Activated T-helper 2 cell treated with anti-CD3 and anti-CD28 coated beads, Interferon-gamma antibody, Interleukin-2, Interleukin-4, amounts not matched to agents 10 μg/mL and 5 μg/mL and 100 μg/mL, durations not matched to agents 14 hours and 24 hours and 36 hours (primary cell): ENCODE measurements at regions not wholly inside any gene's neighbourhood (a gene's known extent, or its start where the extent isn't known, plus 50 kb on each side); places are given as distances from the start of the nearest gene placed in this dataset.

Experiments
- DNase-seq: peaks from one replicate; pipeline ENCODE4 v3.0.0; 2021; ENCODE audit warnings: low spot score
- H3K27ac Mint-ChIP-seq: one replicate; pipeline ENCODE4 v1.8.0; 2021; ENCODE audit warnings: mixed read lengths
- H3K27me3 Mint-ChIP-seq: one replicate; pipeline ENCODE4 v1.8.0; 2021; ENCODE audit warnings: low read depth, mixed read lengths
- H3K36me3 Mint-ChIP-seq: one replicate; pipeline ENCODE4 v1.8.0; 2021; ENCODE audit warnings: low read depth, mixed read lengths
- H3K4me1 Mint-ChIP-seq: one replicate; pipeline ENCODE4 v1.8.0; 2021; ENCODE audit warnings: low read depth, mixed read lengths
- H3K4me3 Mint-ChIP-seq: one replicate; pipeline ENCODE4 v1.8.0; 2021; ENCODE audit warnings: low read depth, mild to moderate bottlenecking, moderate library complexity, mixed read lengths
- H3K9me3 Mint-ChIP-seq: one replicate; pipeline ENCODE4 v1.8.0; 2021; ENCODE audit warnings: mixed read lengths
- intact Hi-C: fragments of 100-400 bp; cut with micrococcal nuclease; formaldehyde crosslinking; loops from one replicate; pipeline ENCODE4 v1.15.1; 2023

DNA sequence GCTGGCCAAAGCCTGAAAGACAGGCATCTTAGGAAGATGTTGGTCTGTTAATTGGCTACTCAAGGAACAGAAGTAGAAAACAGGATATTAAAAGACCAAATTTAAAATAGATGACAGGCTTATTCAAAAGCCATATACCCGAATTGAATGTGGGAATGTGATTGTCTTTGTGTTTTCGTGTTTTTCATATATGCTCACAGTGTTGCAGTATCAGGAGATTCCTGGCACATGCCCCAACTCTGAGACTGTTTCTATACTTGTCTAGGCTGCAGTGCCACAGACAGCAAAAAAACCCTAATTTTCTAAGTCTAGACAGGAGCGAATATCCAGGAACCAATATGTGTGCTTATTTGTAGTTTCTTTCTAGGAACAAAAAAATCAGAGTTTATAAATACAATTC lies 57.4 kb upstream of the KRR1 start:
- DNase-seq: no peak
- Mint-ChIP-seq H3K4me3 (no peak overlapping the region), H3K27ac (no peak overlapping the region), H3K36me3 (no peaks in the 10 kb centered on the region), H3K27me3 (peaks cover 25% of the 10 kb centered on the region), H3K4me1 (no peaks in the 10 kb centered on the region), H3K9me3 (no peaks in the 10 kb centered on the region)
- intact Hi-C loops: no loop called here

DNA sequence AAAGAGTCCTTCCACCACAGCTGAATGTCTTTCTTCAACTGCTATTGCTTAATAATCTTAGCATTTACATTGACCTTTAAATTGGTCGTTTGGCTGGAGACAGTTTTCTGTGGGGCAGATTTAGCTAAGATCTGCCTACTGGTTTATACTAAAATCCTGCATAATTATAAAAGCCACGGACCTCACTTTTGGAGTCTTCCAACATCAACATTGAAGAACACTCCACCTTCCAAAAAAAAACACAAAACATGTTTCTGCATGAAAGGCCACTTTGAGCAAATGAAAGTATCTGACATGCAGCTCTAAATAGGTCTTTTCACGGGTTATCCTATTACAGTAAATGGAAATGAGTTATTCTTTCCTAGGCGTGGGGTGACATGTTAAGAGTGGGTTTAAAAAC lies 57.0 kb upstream of the KRR1 start:
- Mint-ChIP-seq H3K4me3 (no peak overlapping the region), H3K36me3 (no peaks in the 10 kb centered on the region), H3K27ac (no peak overlapping the region), H3K4me1 (no peaks in the 10 kb centered on the region), H3K27me3 (peaks cover 26% of the 10 kb centered on the region), H3K9me3 (no peaks in the 10 kb centered on the region)
- intact Hi-C loops: no loop called here
- no peak for DNase-seq

DNA sequence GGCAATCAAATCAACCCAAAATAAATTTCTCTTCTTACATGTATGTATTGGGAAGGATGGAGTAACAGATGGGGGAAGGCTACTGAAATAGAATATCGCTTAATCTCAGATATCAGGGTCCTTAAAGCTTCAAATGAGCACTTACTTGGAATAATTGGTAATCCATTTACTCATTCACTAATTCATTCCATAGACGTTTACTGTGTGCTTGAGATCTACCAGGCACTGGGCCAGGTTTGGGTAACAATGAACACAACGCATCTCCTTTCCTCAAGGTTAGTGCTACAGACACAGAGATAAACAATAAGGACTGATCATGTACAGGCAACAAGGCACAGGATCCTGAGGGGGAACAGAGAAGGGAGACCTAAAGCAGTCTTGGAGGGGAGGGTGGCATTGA lies 54.4 kb upstream of the KRR1 start:
- Mint-ChIP-seq H3K9me3 (no peaks in the 10 kb centered on the region), H3K27me3 (peaks cover 42% of the 10 kb centered on the region), H3K27ac (no peak overlapping the region), H3K4me3 (no peak overlapping the region), H3K36me3 (no peaks in the 10 kb centered on the region), H3K4me1 (peaks cover 4% of the 10 kb centered on the region)
- DNase-seq: no peak
- intact Hi-C loops: no loop called here

DNA sequence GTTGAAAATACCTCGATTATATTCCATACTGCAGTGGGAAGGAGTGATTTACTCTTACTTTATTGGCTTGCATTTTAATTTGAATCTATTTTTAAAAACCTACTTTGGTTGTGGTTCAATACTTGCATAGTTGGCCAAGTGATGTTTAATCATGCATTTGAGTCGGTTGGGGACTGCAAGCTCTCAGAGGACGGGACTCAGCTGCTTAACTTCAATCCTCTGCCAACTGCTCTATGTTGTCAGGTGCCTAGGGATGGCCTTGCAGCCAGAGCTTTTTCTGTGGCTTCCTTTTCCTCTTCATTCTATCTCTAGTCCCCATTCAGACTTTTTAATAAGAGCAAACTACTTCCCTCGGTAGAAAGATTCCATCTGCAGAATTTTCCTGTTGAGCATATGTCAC lies 53.4 kb upstream of the KRR1 start:
- H3K36me3 Mint-ChIP-seq: no peaks in the 10 kb centered on the region
- H3K9me3 Mint-ChIP-seq: no peaks in the 10 kb centered on the region
- H3K27me3 Mint-ChIP-seq: peaks cover 46% of the 10 kb centered on the region
- H3K4me1 Mint-ChIP-seq: peaks cover 4% of the 10 kb centered on the region
- intact Hi-C loops: no loop called here
- DNase-seq: no peak
- H3K27ac Mint-ChIP-seq: no peak overlapping the region
- no peak overlapping the region for H3K4me3 Mint-ChIP-seq

DNA sequence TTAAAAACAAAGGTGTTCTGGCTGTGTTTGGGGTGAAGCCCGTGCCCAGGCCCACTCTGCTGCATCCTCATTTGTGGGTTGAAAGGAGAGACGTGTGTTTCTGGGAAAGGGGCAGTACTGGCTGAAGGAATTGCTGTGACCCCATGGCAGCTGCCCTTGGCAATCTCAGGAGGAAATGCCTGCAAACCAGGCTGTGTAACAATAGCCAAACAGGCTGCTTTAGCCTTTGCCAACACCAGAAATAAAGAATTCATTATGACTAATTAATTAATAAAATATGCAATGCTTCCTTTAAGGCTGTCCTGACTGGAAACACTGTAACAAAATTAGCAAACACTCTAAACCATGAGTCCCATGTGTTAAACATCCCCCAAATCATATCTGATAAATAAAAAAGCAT lies 53.0 kb upstream of the KRR1 start:
- Mint-ChIP-seq H3K4me3 (no peak overlapping the region), H3K4me1 (peaks cover 4% of the 10 kb centered on the region), H3K9me3 (no peaks in the 10 kb centered on the region), H3K27ac (no peak overlapping the region), H3K36me3 (no peaks in the 10 kb centered on the region), H3K27me3 (peaks cover 46% of the 10 kb centered on the region)
- no peak for DNase-seq
- intact Hi-C loops: no loop called here

DNA sequence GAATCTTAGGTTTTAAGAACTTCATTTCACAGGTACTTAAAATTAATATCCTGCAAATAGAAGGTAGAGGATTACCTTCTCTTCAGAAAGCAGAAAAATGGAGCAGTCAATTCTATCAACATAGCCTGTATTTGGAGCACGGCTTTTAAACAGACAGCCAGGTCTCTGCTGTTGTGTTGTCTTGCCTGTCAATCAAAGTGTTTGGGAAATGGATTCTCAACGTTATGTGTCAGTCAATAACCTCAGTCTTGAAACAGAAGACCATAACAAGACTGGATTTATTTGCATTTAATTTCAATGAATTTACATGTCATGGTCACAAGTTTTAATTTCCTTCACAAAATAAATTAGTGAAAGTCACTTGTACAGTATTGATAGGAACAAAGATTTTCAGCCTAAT lies 51.9 kb upstream of the KRR1 start:
- intact Hi-C loops: no loop called here
- Mint-ChIP-seq H3K9me3 (no peaks in the 10 kb centered on the region), H3K36me3 (no peaks in the 10 kb centered on the region), H3K4me3 (no peak overlapping the region), H3K4me1 (peaks cover 4% of the 10 kb centered on the region), H3K27me3 (peaks cover 53% of the 10 kb centered on the region), H3K27ac (no peak overlapping the region)
- DNase-seq: no peak

DNA sequence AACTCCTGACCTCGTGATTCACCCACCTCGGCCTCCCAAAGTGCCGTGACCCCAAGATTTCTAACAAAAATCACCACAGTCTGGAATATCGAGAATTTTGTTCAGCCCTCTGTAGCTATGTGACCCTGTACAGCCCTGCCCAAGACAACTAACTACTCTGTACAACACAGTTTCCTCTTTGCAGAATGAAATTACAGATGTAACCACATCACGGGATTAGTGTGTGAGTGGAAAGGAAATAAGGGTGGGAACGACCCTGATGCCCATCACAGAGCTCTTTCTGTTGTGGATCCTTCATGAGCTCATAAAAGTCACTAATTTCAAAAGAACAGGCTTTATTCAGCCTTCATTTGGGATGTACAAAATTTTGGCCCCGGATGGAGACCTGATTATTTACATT lies 50.5 kb upstream of the KRR1 start:
- no peaks in the 10 kb centered on the region for H3K9me3 Mint-ChIP-seq
- no peak overlapping the region for H3K27ac Mint-ChIP-seq
- DNase-seq: no peak
- H3K36me3 Mint-ChIP-seq: no peaks in the 10 kb centered on the region
- H3K27me3 Mint-ChIP-seq: peaks cover 52% of the 10 kb centered on the region
- no peak overlapping the region for H3K4me3 Mint-ChIP-seq
- peaks cover 4% of the 10 kb centered on the region for H3K4me1 Mint-ChIP-seq
- intact Hi-C loops: no loop called here
